ENCODE measurements at regions not wholly inside any gene's neighbourhood (a gene's known extent, or its start where the extent isn't known, plus 50 kb on each side); places are given as distances from the start of the nearest gene placed in this dataset.

GRCh38 chr7:153902862-153903261, 149.3 kb upstream of the DPP6 start:
- H3K9me3 ChIP-seq (ENCODE audit: low read depth): no peaks in the 10 kb centered on the region
- H3K36me3 Mint-ChIP-seq: no peaks in the 10 kb centered on the region

GRCh38 chr7:153912211-153912610, 140.0 kb upstream of the DPP6 start:
- no peak overlapping the region for H3K4me3 Mint-ChIP-seq
- Histone ChIP-seq H2AFZ (replicated peaks) (no peak overlapping the region), H3K9me3 (ENCODE audit: low read depth) (no peaks in the 10 kb centered on the region), H3K9ac (no peak overlapping the region), H3K27me3 (no peaks in the 10 kb centered on the region), H4K20me1 (ENCODE audit: low read depth) (no peaks in the 10 kb centered on the region), H3K79me2 (ENCODE audit: low read depth) (no peaks in the 10 kb centered on the region), H3K4me2 (no peak overlapping the region), H3K27ac (no peak overlapping the region), H3K4me3 (no peak overlapping the region), H3K4me1 (no peaks in the 10 kb centered on the region), H3K36me3 (no peaks in the 10 kb centered on the region), H3F3A (ENCODE audit: low read depth) (no peaks in the 10 kb centered on the region)
- peaks cover 4% of the 10 kb centered on the region for H3K4me1 Mint-ChIP-seq
- no peaks in the 10 kb centered on the region for H3K27me3 Mint-ChIP-seq (ENCODE audit: insufficient read depth, low read depth)
- TF ChIP-seq CTCF (IDR thresholded peaks at IDR 0.05): no peak
- no peak for TF ChIP-seq EZH2phosphoT487 (IDR thresholded peaks at IDR 0.05)
- TF ChIP-seq EZH2 (IDR thresholded peaks at IDR 0.05): no peak
- peaks cover 12% of the 10 kb centered on the region for H3K9me3 Mint-ChIP-seq
- H3K27ac Mint-ChIP-seq: no peak overlapping the region
- H3K36me3 Mint-ChIP-seq: no peaks in the 10 kb centered on the region
- DNase-seq (ENCODE audit: low spot score): no peak

More at GRCh38 chr7:153902862-153903261, 149.3 kb upstream of the DPP6 start:
- Histone ChIP-seq H3K4me2 (no peak overlapping the region), H3K79me2 (ENCODE audit: low read depth) (no peaks in the 10 kb centered on the region), H3K4me1 (no peaks in the 10 kb centered on the region), H4K20me1 (ENCODE audit: low read depth) (no peaks in the 10 kb centered on the region), H3K36me3 (no peaks in the 10 kb centered on the region), H2AFZ (replicated peaks) (no peak overlapping the region), H3K27me3 (no peaks in the 10 kb centered on the region), H3K9ac (no peak overlapping the region), H3K27ac (no peak overlapping the region), H3F3A (ENCODE audit: low read depth) (no peaks in the 10 kb centered on the region), H3K4me3 (no peak overlapping the region)
- Mint-ChIP-seq H3K27me3 (ENCODE audit: insufficient read depth, low read depth) (peaks cover 2% of the 10 kb centered on the region), H3K27ac (no peak overlapping the region), H3K4me1 (no peaks in the 10 kb centered on the region), H3K4me3 (no peak overlapping the region), H3K9me3 (peaks cover 7% of the 10 kb centered on the region)
- no peak for TF ChIP-seq CTCF (IDR thresholded peaks at IDR 0.05)
- no peak for TF ChIP-seq EZH2 (IDR thresholded peaks at IDR 0.05)
- TF ChIP-seq EZH2phosphoT487 (IDR thresholded peaks at IDR 0.05): no peak
- DNase-seq (ENCODE audit: low spot score): no peak

GRCh38 chr7:153920126-153920525, 132.1 kb upstream of the DPP6 start:
- no peak overlapping the region for H3K4me3 ChIP-seq
- H3K27me3 ChIP-seq: no peaks in the 10 kb centered on the region
- no peaks in the 10 kb centered on the region for H3K36me3 ChIP-seq
- H3K36me3 Mint-ChIP-seq: no peaks in the 10 kb centered on the region
- H2AFZ ChIP-seq (replicated peaks): no peak overlapping the region
- H3F3A ChIP-seq (ENCODE audit: low read depth): no peaks in the 10 kb centered on the region
- H3K4me1 Mint-ChIP-seq: no peaks in the 10 kb centered on the region
- no peak overlapping the region for H3K4me2 ChIP-seq
- H3K9ac ChIP-seq: no peak overlapping the region
- no peak for DNase-seq (ENCODE audit: low spot score)
- TF ChIP-seq EZH2phosphoT487 (IDR thresholded peaks at IDR 0.05) (no peak), EZH2 (IDR thresholded peaks at IDR 0.05) (no peak), CTCF (IDR thresholded peaks at IDR 0.05) (no peak)
- H3K27ac Mint-ChIP-seq: no peak overlapping the region
- H3K27me3 Mint-ChIP-seq (ENCODE audit: insufficient read depth, low read depth): peaks cover 2% of the 10 kb centered on the region
- no peaks in the 10 kb centered on the region for H3K79me2 ChIP-seq (ENCODE audit: low read depth)
- H3K9me3 ChIP-seq (ENCODE audit: low read depth): no peaks in the 10 kb centered on the region
- H3K4me1 ChIP-seq: no peaks in the 10 kb centered on the region
- H3K27ac ChIP-seq: no peak overlapping the region
- no peak overlapping the region for H3K4me3 Mint-ChIP-seq
- H3K9me3 Mint-ChIP-seq: peaks cover 22% of the 10 kb centered on the region
- H4K20me1 ChIP-seq (ENCODE audit: low read depth): no peaks in the 10 kb centered on the region

All from neural progenitor cell (in vitro differentiated cells).